NCI-H510A (cell line): ENCODE measurements at regions not wholly inside any gene's neighbourhood (a gene's known extent, or its start where the extent isn't known, plus 50 kb on each side); places are given as distances from the start of the nearest gene placed in this dataset.
"Not testable (repeated sequence)": the region's sequence is repeated elsewhere in the genome, so short reads cannot be mapped to it uniquely, and the experiment has no call there.

ENCODE experiments used
- DNase-seq: peaks from one replicate; lab custom pipeline; 2025; lab: John Stamatoyannopoulos, UW

- no peak for DNase-seq
Observed at GRCh38 chr3:81186412-81186811, 575.0 kb downstream of the GBE1 start.

- DNase-seq: not testable (repeated sequence)
Observed at GRCh38 chr3:81182086-81182875, 579.2 kb downstream of the GBE1 start.

DNA sequence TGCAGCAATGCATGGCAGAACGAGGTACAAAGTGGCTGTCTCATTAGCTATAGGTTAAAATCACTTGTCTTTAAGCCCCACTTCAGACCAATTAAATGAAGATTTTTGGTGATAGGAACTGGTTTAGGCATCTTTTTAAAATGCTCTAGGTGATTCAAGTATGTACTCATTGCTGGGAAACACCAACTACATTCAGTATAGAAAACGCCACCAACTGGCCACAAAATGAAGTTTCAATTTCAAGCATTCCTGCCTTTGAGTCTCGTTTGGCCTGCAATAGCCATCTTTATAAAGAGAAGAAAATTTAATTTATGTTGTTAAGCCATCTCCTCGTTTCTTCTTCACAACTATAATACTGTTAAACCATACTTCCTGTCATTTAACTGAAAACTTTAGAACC lies 587.9 kb downstream of the GBE1 start:
- no peak for DNase-seq

DNA sequence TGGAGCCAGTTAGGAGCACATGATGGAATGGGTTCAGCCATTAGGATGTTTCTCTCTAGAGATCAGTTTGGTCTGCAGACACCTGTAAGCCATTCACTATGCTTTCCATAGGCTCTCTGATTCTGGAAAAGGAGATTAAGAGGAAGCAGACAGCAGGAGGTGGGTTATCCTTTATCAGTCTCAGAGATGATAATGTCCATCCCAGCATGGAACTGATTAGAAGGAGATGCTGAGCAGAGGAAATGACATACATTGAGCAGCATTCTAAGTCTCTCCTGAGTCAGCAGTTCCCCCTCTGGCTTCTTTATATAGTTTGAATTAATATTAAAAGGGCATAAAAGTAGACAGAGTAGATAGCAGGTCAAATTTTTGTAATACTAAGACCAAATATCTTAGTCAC lies 591.1 kb downstream of the GBE1 start:
- DNase-seq: no peak

GRCh38 chr3:81164806-81165205 lies 596.6 kb downstream of the GBE1 start:
- DNase-seq: no peak

DNA sequence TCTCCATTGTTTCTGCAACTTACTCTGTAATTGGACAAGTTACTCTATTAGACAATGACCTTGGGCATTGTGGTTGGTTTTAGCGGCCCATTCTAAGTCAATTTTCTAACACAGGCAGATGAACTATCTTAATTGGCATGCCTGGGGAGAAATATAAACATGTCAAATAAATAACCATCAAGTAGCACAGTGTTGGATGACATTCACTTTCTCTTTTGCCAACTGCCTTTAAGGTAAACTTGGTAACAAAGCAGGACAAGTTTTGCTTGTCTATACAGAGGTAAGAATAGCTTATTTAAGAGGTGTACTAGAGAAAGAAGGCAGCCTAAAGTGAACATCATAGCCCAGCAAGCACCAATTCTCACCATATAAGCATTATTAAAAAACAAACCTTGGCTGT lies 599.6 kb downstream of the GBE1 start:
- no peak for DNase-seq

DNA sequence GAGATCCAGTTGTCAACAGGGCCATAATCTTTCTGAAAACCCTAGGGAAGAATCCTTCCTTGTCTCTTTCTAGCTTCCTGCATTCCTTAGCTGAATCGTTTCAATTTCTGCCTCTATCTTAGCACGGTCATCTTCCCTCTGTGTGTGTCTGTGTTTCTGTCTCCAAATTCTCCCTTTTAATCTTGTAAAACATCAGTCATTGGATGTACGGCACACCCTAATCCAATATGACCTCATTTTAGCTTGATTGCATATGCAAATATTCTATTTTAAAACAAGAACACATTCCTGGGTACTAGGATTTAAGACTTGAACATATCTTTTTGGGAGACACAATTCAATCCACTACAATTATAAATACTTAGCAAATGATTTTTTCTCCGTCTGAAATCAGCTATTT lies 600.3 kb downstream of the GBE1 start:
- no peak for DNase-seq

GRCh38 chr3:81154611-81155143 lies 606.8 kb downstream of the GBE1 start:
- no peak for DNase-seq

GRCh38 chr3:81152156-81152555 lies 609.3 kb downstream of the GBE1 start:
- no peak for DNase-seq

- no peak for DNase-seq
Observed at GRCh38 chr3:81132995-81133394, 628.5 kb downstream of the GBE1 start.

- DNase-seq: no peak
Observed at GRCh38 chr3:81105789-81106488, 655.5 kb downstream of the GBE1 start.

DNA sequence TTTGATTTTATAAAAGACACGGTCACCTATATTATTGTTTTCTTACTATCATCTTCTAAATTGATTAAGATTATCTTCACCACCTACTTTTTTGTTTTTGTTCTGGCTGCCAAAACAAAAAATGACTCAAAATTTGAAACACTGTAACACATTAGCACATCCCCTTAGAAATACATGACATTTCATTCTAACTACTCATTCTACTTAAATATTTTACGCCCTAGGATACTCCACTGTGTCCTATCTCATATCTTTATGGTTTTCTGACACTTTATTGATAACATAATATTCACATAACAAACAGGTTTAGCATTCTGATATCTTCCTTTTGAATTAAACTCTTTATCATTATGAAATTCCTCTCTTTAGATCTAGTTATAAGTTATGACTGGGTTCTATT lies 656.2 kb downstream of the GBE1 start:
- no peak for DNase-seq

DNA sequence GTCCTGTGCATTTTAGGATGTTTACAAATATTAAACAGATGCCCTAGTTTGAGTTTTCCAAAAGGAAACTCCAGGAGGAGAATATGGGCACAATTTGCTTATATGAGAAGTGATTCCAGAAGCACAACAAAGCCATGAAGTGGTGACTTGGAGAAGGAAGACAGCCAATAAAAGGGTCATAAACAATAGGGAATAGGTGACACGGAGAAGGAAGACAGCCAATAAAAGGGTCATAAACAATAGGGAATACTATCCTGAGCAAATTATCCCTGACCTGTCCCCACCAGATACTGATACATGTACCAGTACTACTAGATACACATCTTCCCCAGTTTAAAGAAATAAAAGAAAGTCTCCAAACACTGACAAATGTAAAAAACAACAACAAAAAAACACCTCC lies 663.6 kb downstream of the GBE1 start:
- DNase-seq: no peak

- DNase-seq: no peak
Observed at GRCh38 chr3:81095956-81096355, 665.5 kb downstream of the GBE1 start.

- no peak for DNase-seq
Observed at GRCh38 chr3:81094986-81095385, 666.5 kb downstream of the GBE1 start.

- DNase-seq: no peak
Observed at GRCh38 chr3:81087607-81088006, 673.8 kb downstream of the GBE1 start.

DNA sequence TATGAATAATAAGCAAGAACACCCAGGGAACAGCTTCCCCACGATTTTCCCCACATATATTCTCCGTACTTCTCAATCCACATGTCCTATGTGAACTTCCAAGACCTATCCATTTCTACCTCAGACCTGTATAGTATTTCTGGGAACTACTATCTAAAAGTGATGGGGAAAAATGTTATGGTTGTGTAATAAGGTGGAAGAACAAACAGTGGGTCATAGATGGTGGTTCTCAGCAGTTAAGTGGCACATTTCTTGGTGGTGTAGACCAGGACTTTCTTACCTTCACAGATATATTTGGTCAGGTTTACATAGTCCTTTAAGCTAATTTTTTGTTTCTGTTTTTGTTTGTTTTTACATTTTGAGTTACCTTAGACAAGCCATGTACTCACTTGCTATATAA lies 675.1 kb downstream of the GBE1 start:
- no peak for DNase-seq

GRCh38 chr3:81080608-81081007 lies 680.8 kb downstream of the GBE1 start:
- no peak for DNase-seq

DNA sequence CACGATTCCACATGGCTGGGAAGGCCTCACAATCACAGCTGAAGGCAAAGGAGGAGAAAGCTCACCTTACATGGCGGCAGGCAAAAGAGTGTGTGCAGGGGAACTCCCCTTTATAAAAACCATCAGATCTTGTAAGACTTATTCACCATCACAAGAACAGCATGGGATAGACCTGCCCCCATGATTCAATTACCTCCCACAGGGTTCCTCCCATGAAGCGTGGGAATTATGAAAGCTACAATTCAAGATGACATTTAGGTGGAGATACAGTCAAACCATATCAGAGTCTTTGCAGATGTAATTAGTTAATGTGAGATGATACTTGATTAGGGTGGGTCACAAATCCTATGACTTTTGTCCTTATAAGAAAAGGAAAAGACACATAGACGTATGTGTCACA lies 688.9 kb downstream of the GBE1 start:
- DNase-seq: no peak

GRCh38 chr3:81068546-81068945 lies 692.9 kb downstream of the GBE1 start:
- no peak for DNase-seq

GRCh38 chr3:81063896-81064295 lies 697.5 kb downstream of the GBE1 start:
- DNase-seq: no peak

DNA sequence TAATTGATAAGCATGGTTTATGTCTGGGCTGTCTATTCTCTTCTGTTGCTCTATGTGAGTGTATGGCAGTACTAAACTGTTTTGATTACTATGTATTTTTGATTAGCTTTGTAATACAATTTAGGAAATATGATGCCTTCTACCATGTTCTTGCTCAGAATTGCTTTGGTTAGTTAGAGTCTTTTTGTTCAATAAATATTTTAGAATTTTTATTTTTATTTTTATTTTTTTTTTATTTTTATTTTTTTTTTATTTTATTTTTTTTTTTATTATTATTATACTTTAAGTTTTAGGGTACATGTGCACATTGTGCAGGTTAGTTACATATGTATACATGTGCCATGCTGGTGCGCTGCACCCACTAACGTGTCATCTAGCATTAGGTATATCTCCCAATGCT lies 710.3 kb downstream of the GBE1 start:
- DNase-seq: not testable (repeated sequence)

GRCh38 chr3:81048058-81048665 lies 713.3 kb downstream of the GBE1 start:
- DNase-seq: no peak
